HG03558 (cell line): ENCODE measurements at regions not wholly inside any gene's neighbourhood (a gene's known extent, or its start where the extent isn't known, plus 50 kb on each side); places are given as distances from the start of the nearest gene placed in this dataset.
"Not testable (repeated sequence)": the region's sequence is repeated elsewhere in the genome, so short reads cannot be mapped to it uniquely, and the experiment has no call there.

Experiments
- ATAC-seq: cut with Tn5 transposase; IDR thresholded peaks from one replicate; pipeline ENCODE4 v1.9.1; 2021; ENCODE audit warnings: moderate number of reproducible peaks; ENCODE audit not compliant: unreplicated experiment; ENCODE audit errors: extremely low read depth

GRCh38 chr3:195635262-195635873 lies 51.6 kb upstream of the APOD start:
- not testable (repeated sequence) for ATAC-seq

DNA sequence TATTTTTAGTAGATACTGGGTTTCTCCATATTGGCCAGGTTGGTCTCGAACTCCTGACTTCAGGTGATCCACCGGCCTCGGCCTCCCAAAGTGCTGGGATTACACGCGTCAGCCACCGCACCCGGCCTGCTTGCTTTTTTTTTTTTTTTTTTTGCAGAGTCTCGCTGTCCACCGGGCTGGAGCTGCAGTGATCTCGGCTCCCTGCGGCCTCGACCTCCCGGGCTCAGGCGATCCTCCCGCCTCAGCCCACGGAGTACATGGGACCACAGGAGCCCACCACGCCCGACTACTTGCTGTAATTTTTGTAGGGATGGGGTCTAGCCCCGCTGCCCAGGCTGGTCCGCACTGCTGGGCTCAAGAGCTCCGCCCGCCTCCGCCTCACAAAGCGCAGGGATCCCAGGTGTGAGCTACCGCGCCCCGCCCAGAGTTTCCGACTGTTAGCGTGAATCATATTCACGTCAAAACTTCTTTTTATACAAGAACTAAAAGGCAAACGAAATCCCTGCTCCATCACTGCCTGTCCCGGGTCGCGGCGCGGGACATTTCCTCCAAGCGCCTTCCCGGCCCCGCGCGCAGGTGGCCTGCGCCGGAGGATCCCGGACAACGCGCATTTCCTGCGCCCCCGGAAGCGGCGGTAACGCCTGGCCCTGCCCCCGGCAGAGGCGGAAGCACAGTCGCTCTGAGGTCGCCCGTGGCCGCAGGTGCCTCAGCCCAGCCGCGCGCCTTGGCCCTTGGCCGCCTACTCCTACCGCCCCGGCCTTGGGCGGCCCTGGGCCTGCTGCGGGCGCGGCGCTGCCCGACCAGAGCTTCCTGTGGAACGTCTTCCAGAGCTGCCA lies 50.9 kb upstream of the APOD start:
- peak; percentile 75 for ATAC-seq
